ENCODE measurements at regions not wholly inside any gene's neighbourhood (a gene's known extent, or its start where the extent isn't known, plus 50 kb on each side); places are given as distances from the start of the nearest gene placed in this dataset.

GRCh38 chr5:2486373-2486772 lies 265.1 kb downstream of the IRX2 start:
- TF ChIP-seq, protein P1, sequence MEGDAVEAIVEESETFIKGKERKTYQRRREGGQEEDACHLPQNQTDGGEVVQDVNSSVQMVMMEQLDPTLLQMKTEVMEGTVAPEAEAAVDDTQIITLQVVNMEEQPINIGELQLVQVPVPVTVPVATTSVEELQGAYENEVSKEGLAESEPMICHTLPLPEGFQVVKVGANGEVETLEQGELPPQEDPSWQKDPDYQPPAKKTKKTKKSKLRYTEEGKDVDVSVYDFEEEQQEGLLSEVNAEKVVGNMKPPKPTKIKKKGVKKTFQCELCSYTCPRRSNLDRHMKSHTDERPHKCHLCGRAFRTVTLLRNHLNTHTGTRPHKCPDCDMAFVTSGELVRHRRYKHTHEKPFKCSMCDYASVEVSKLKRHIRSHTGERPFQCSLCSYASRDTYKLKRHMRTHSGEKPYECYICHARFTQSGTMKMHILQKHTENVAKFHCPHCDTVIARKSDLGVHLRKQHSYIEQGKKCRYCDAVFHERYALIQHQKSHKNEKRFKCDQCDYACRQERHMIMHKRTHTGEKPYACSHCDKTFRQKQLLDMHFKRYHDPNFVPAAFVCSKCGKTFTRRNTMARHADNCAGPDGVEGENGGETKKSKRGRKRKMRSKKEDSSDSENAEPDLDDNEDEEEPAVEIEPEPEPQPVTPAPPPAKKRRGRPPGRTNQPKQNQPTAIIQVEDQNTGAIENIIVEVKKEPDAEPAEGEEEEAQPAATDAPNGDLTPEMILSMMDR (conservative IDR thresholded peaks at IDR 0.05; ENCODE audit: low read length), result no peak
- no peak for TF ChIP-seq EZH2phosphoT487 (IDR thresholded peaks at IDR 0.05; ENCODE audit: borderline replicate concordance)

All from Loucy (cell line).